GM12878 (cell line): ENCODE measurements at regions not wholly inside any gene's neighbourhood (a gene's known extent, or its start where the extent isn't known, plus 50 kb on each side); places are given as distances from the start of the nearest gene placed in this dataset.

Experiments
- ATAC-seq: fragments of 200-7000 bp; cut with Tn5 transposase; 3 replicates; pipeline ENCODE4 v1.9.1; 2020; ENCODE audit warnings: mild to moderate bottlenecking, moderate library complexity
- BruUV-seq: library from RNA; stranded (reverse); fragments of 400-500 nt; replicated peaks from 2 replicates; lab custom pipeline; 2021; lab: Mats Ljungman, UMichigan
- CTCF ChIA-PET: fragments of 300-600 bp; sonication (Branson Sonifier 250); formaldehyde crosslinking; extraction: SDS; loops from one replicate; lab custom pipeline; 2021; ENCODE audit warnings: inconsistent platforms; lab: Yijun Ruan, JAX
- POLR2A ChIA-PET: fragments of 350-600 bp; formaldehyde crosslinking; extraction: SDS; loops from one replicate; lab custom pipeline; 2021; ENCODE audit warnings: inconsistent platforms; lab: Charles Lee
- RAD21 ChIA-PET: fragments of 300-600 bp; sonication (Branson Sonifier 250); formaldehyde crosslinking; loops from one replicate; lab custom pipeline; 2023; ENCODE audit warnings: antibody characterized with exemption; ENCODE audit not compliant: unreplicated experiment; lab: Charles Lee
- SMC1A ChIA-PET: fragments of 300-600 bp; sonication (Branson Sonifier 250); formaldehyde crosslinking; loops from one replicate; lab custom pipeline; 2023; ENCODE audit not compliant: unreplicated experiment, uncharacterized antibody; lab: Charles Lee
- DNase-seq: peaks from one replicate; pipeline ENCODE4 v3.0.0-alpha.2; 2011; ENCODE audit warnings: low read depth, low spot score
- FAIRE-seq: peaks from 3 replicates; lab custom pipeline; 2011; peaks lifted over from hg19 to GRCh38; lab: Jason Lieb, UNC
- H2AFZ ChIP-seq: 2 replicates; pipeline ENCODE4 v1.6.0; 2011; ENCODE audit warnings: low read depth, low read length, control low read depth; ENCODE audit not compliant: control insufficient read depth
- H3K27ac ChIP-seq: 2 replicates; pipeline ENCODE4 v1.5.1; 2011; ENCODE audit warnings: control low read depth; ENCODE audit not compliant: control insufficient read depth, insufficient read depth
- H3K27me3 ChIP-seq, 2 experiments: replicated peaks in 1 of 2; 2 replicates each; pipeline versions ENCODE4 v1.6.0 to v1.6.1; 2011; ENCODE audit warnings: low read length in 1 of 2; ENCODE audit not compliant: control insufficient read depth in 2 of 2, insufficient read depth in 2 of 2
- H3K36me3 ChIP-seq, 2 experiments: 2 replicates each; pipeline ENCODE4 v1.5.1; 2011; ENCODE audit warnings: low read length in 1 of 2; ENCODE audit not compliant: control insufficient read depth in 2 of 2, insufficient read depth in 2 of 2
- H3K4me1 ChIP-seq: 2 replicates; pipeline ENCODE4 v1.6.1; 2011; ENCODE audit warnings: mild to moderate bottlenecking, low read length, moderate library complexity, mixed read lengths; ENCODE audit not compliant: control insufficient read depth, insufficient read depth
- H3K4me2 ChIP-seq: 2 replicates; pipeline ENCODE4 v1.6.0; 2011; ENCODE audit warnings: control low read depth; ENCODE audit not compliant: control insufficient read depth, insufficient read depth
- H3K4me3 ChIP-seq: fragments of 200-600 bp; sonication (generic); 2 replicates; pipeline ENCODE4 v1.5.1; 2016
- H3K79me2 ChIP-seq: 2 replicates; pipeline ENCODE4 v1.6.0; 2011; ENCODE audit warnings: low read length; ENCODE audit not compliant: control insufficient read depth, insufficient read depth
- H3K9ac ChIP-seq: 2 replicates; pipeline ENCODE4 v1.8.0; 2011; ENCODE audit warnings: low read length, control low read depth, mixed read lengths; ENCODE audit not compliant: control insufficient read depth, insufficient read depth
- H3K9me3 ChIP-seq: replicated peaks from 3 replicates; pipeline ENCODE4 v1.5.1; 2011; ENCODE audit warnings: mild to moderate bottlenecking, low read length; ENCODE audit not compliant: control insufficient read depth, insufficient read depth
- H4K20me1 ChIP-seq: 2 replicates; pipeline ENCODE4 v1.6.0; 2011; ENCODE audit not compliant: control insufficient read depth, insufficient read depth
- BHLHE40 ChIP-seq, 2 experiments: fragments of 450-650 bp in 1 of 2; IDR thresholded peaks; 2 replicates each; pipeline ENCODE4 v1.6.1; 2011 to 2017; ENCODE audit warnings: low read depth in 2 of 2, borderline replicate concordance in 1 of 2, improper control_type of control experiment in 1 of 2, low read length in 1 of 2, mild to moderate bottlenecking in 1 of 2
- CHD1 ChIP-seq: IDR thresholded peaks from 2 replicates; pipeline ENCODE4 v1.6.1; 2012; ENCODE audit warnings: low read depth, low read length, improper control_type of control experiment
- FOXK2 ChIP-seq: fragments of 450-650 bp; IDR thresholded peaks from 2 replicates; pipeline ENCODE4 v1.6.1; 2017; ENCODE audit warnings: mild to moderate bottlenecking, moderate library complexity
- SMAD5 ChIP-seq: IDR thresholded peaks from 2 replicates; pipeline ENCODE4 v1.6.1; 2016; ENCODE audit warnings: antibody characterized with exemption, low read depth
- WRNIP1 ChIP-seq: IDR thresholded peaks from 2 replicates; pipeline ENCODE4 v1.6.1; 2011; ENCODE audit warnings: low read depth, low read length, improper control_type of control experiment, borderline replicate concordance
- WGBS: methylation state at CpG from one replicate; pipeline ENCODE4 v1.1.6; 2016; ENCODE audit warnings: low lambda C conversion rate; ENCODE audit not compliant: insufficient replicate concordance, insufficient coverage; ENCODE audit errors: missing lambda C conversion rate; 5-methylcytosine and 5-hydroxymethylcytosine counted together
- in situ Hi-C: fragments of 300-500 bp; cut with MboI; formaldehyde crosslinking; loops from 9 replicates; pipeline ENCODE4 v1.14.3; 2018; ENCODE audit warnings: mixed read lengths
- intact Hi-C: fragments of 100-400 bp; cut with micrococcal nuclease; formaldehyde crosslinking; loops from one replicate; pipeline ENCODE4 v1.14.2; 2022; ENCODE audit not compliant: unreplicated experiment

DNA sequence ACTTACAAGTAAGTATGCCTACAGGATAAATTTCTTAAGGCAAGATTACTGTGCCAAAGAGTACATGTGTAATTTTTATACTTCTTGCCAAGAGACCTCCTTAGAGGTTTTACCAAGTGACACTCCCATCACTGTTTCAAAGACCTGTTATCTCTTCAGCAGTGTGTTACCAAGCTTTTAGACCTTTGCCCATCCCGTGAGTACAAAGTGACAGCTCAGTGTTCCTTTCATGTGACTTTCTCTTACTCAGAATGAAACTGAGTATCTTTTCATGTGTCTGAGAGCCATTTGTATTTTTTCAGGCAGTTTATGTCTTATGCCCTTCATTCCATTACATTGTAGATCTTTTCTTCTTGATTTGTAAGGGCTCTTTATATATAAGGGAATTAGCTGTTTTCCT is 287.5 kb upstream of the SALL3 start:
- Histone ChIP-seq H3K79me2 (no peaks in the 10 kb centered on the region), H3K4me3 (no peak overlapping the region), H3K36me3 (no peaks in the 10 kb centered on the region), H3K9ac (no peak overlapping the region), H3K27me3 (no peaks in the 10 kb centered on the region), H4K20me1 (no peaks in the 10 kb centered on the region), H2AFZ (no peak overlapping the region), H3K9me3 (no peaks in the 10 kb centered on the region; the same call in 2 of the 3 replicates), H3K4me2 (no peak overlapping the region), H3K4me1 (no peaks in the 10 kb centered on the region), H3K27ac (no peak overlapping the region)
- FAIRE-seq: no peak
- RAD21 ChIA-PET: no interaction called here
- POLR2A ChIA-PET: no interaction called here
- BruUV-seq: no TSS peak
- TF ChIP-seq SMAD5: no peak
- peak in 1 of 2 experiments; percentile 31; a peak in 1 of 4 replicates for TF ChIP-seq BHLHE40 (IDR thresholded peaks at IDR 0.05; ENCODE audit: borderline replicate concordance in 1 of 2, low read depth in 2 of 2, low read length in 1 of 2)
- DNase-seq: no peak
- CTCF ChIA-PET: no interaction called here
- SMC1A ChIA-PET: interaction anchor here (0.7 kb wide), 1 partner anchor 18 kb away, joined by 3 read pairs; no protein-coding TSS in a partner anchor
- WGBS: 0% methylated on average over 1 of the region's 1 CpG
- intact Hi-C loops (no loop called here), in situ Hi-C loops (no loop called here)
- ATAC-seq: no peak

DNA sequence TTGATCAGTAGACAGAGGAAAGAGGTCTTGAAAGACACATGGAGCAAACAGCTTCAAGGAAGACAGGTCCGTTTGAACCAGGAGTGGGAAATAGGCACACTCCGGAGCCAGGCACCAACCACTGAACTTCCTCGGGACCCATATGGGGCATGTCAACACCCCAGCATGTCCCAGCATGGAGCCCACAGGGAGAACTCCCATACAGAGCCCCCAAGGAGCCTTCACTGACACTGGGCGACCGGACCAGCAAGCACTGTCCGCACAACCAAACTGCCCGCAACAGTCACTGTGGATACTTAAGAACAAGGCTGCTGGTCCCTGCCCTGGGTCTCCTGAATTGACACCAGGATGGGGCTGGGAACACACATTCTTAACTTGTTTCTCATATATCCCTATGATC is 286.2 kb upstream of the SALL3 start:
- BruUV-seq: no TSS peak
- no peak overlapping the region for H3K4me2 ChIP-seq
- H2AFZ ChIP-seq: no peak overlapping the region
- TF ChIP-seq WRNIP1 (no peak), CHD1 (no peak), FOXK2 (no peak)
- no peak for ATAC-seq
- CTCF ChIA-PET: no interaction called here
- DNase-seq: no peak
- no peak overlapping the region for H3K9ac ChIP-seq
- WGBS: 44% methylated on average over 6 of the region's 7 CpGs
- SMC1A ChIA-PET: no interaction called here
- no peaks in the 10 kb centered on the region for H4K20me1 ChIP-seq
- no peaks in the 10 kb centered on the region for H3K4me1 ChIP-seq
- H3K36me3 ChIP-seq: no peaks in the 10 kb centered on the region
- FAIRE-seq: no peak
- in situ Hi-C loops (no loop called here), intact Hi-C loops (no loop called here)
- H3K9me3 ChIP-seq: no peaks in the 10 kb centered on the region; the same call in 2 of the 3 replicates
- RAD21 ChIA-PET: no interaction called here
- H3K27ac ChIP-seq: no peak overlapping the region
- H3K4me3 ChIP-seq: no peak overlapping the region
- POLR2A ChIA-PET: no interaction called here
- H3K79me2 ChIP-seq: no peaks in the 10 kb centered on the region
- no peaks in the 10 kb centered on the region for H3K27me3 ChIP-seq
